PC-3 (cell line): ENCODE measurements at regions not wholly inside any gene's neighbourhood (a gene's known extent, or its start where the extent isn't known, plus 50 kb on each side); places are given as distances from the start of the nearest gene placed in this dataset.

Source experiments
- EZH2 ChIP-seq: fragments of 300-600 bp; sonication (generic); IDR thresholded peaks from one replicate; pipeline ENCODE4 v1.6.1; 2017; ENCODE audit warnings: antibody characterized with exemption, mild to moderate bottlenecking, low read length; ENCODE audit not compliant: unreplicated experiment
- EZH2phosphoT487 ChIP-seq: fragments of 300-600 bp; sonication (generic); IDR thresholded peaks from 2 replicates; pipeline ENCODE4 v1.6.1; 2018; ENCODE audit warnings: mild to moderate bottlenecking, antibody characterized with exemption, low read length, borderline replicate concordance
- TF ChIP-seq, protein P1 (sequence below): fragments of 300-600 bp; sonication (generic); conservative IDR thresholded peaks from 2 replicates; pipeline ENCODE4 v1.5.1; 2017; ENCODE audit warnings: antibody characterized with exemption, low read depth, mild to moderate bottlenecking, low read length

- TF ChIP-seq, protein P1, sequence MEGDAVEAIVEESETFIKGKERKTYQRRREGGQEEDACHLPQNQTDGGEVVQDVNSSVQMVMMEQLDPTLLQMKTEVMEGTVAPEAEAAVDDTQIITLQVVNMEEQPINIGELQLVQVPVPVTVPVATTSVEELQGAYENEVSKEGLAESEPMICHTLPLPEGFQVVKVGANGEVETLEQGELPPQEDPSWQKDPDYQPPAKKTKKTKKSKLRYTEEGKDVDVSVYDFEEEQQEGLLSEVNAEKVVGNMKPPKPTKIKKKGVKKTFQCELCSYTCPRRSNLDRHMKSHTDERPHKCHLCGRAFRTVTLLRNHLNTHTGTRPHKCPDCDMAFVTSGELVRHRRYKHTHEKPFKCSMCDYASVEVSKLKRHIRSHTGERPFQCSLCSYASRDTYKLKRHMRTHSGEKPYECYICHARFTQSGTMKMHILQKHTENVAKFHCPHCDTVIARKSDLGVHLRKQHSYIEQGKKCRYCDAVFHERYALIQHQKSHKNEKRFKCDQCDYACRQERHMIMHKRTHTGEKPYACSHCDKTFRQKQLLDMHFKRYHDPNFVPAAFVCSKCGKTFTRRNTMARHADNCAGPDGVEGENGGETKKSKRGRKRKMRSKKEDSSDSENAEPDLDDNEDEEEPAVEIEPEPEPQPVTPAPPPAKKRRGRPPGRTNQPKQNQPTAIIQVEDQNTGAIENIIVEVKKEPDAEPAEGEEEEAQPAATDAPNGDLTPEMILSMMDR, result no peak
- no peak for TF ChIP-seq EZH2phosphoT487
- no peak for TF ChIP-seq EZH2
Measured at GRCh38 chr11:21893565-21893867, 299.4 kb upstream of the ANO5 start.
